Uterus (tissue), 2 donors: ENCODE measurements at regions not wholly inside any gene's neighbourhood (a gene's known extent, or its start where the extent isn't known, plus 50 kb on each side); places are given as distances from the start of the nearest gene placed in this dataset.

Experiments
- POLR2A ChIP-seq, 2 donors: fragments of 450-650 bp; IDR thresholded peaks; one replicate each; pipeline ENCODE4 v1.6.1; 2016; ENCODE audit warnings: antibody characterized with exemption in 2 of 2, mild to moderate bottlenecking in 1 of 2, moderate library complexity in 1 of 2
- TF ChIP-seq, protein P1 (sequence below), 4 experiments: fragments of 200-600 bp in 2 of 4; fragments of 450-650 bp in 2 of 4; sonication (generic) in 2 of 4; IDR thresholded peaks; one replicate each; pipeline ENCODE4 v1.5.1; 2016 to 2019; ENCODE audit warnings: antibody characterized with exemption in 4 of 4, mild to moderate bottlenecking in 2 of 4, moderate library complexity in 1 of 4

DNA sequence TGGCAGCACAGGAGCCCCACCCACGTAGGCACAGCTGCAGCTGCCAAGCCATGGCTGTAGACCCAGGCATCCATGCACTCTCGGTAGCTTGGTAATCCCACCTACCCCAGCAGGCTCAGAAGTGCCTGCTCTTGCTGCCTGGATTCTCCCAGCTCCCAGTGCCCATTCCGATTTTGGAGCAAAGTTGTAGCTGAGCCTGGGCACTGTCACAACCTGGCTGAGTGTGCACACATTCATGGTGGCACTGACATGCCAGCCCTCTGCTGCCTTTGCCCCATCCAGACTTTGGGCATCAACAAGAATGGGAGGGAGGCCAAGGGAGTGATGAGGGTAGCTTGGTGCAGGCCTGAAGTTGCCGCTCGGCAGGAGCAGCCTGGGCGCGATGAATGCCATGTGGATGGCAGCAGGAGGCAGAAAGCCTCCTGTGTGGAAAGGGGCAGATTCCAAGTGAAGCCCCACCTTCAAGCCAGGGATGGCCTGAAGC lies 936.6 kb upstream of the PTPRD start:
- TF ChIP-seq, protein P1, sequence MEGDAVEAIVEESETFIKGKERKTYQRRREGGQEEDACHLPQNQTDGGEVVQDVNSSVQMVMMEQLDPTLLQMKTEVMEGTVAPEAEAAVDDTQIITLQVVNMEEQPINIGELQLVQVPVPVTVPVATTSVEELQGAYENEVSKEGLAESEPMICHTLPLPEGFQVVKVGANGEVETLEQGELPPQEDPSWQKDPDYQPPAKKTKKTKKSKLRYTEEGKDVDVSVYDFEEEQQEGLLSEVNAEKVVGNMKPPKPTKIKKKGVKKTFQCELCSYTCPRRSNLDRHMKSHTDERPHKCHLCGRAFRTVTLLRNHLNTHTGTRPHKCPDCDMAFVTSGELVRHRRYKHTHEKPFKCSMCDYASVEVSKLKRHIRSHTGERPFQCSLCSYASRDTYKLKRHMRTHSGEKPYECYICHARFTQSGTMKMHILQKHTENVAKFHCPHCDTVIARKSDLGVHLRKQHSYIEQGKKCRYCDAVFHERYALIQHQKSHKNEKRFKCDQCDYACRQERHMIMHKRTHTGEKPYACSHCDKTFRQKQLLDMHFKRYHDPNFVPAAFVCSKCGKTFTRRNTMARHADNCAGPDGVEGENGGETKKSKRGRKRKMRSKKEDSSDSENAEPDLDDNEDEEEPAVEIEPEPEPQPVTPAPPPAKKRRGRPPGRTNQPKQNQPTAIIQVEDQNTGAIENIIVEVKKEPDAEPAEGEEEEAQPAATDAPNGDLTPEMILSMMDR (IDR thresholded peaks at IDR 0.05): no peak
- TF ChIP-seq POLR2A (IDR thresholded peaks at IDR 0.05): no peak
